ENCODE measurements at regions not wholly inside any gene's neighbourhood (a gene's known extent, or its start where the extent isn't known, plus 50 kb on each side); places are given as distances from the start of the nearest gene placed in this dataset.

- no peak for DNase-seq
Observed at GRCh38 chr13:99125326-99125915, 75.2 kb upstream of the UBAC2 start.

- DNase-seq = no peak
Observed at GRCh38 chr13:99126821-99127220, 73.8 kb upstream of the UBAC2 start.

GRCh38 chr13:99129050-99129449 is 71.6 kb upstream of the UBAC2 start:
- DNase-seq = no peak

GRCh38 chr13:99129951-99130350 is 70.7 kb upstream of the UBAC2 start:
- no peak for DNase-seq

GRCh38 chr13:99131410-99131809 is 69.2 kb upstream of the UBAC2 start:
- DNase-seq = no peak

GRCh38 chr13:99132295-99132835 is 68.3 kb upstream of the UBAC2 start:
- no peak for DNase-seq

- no peak for DNase-seq
Observed at GRCh38 chr13:99133230-99133629, 67.4 kb upstream of the UBAC2 start.

GRCh38 chr13:99133848-99134247 is 66.8 kb upstream of the UBAC2 start:
- DNase-seq = no peak

GRCh38 chr13:99135591-99135990 is 65.1 kb upstream of the UBAC2 start:
- no peak for DNase-seq

GRCh38 chr13:99136427-99136954 is 64.2 kb upstream of the UBAC2 start:
- DNase-seq = no peak

- DNase-seq = no peak
Observed at GRCh38 chr13:99140831-99141230, 59.8 kb upstream of the UBAC2 start.

- no peak for DNase-seq
Observed at GRCh38 chr13:99143904-99144303, 56.8 kb upstream of the UBAC2 start.

GRCh38 chr13:99144306-99144705 is 56.3 kb upstream of the UBAC2 start:
- no peak for DNase-seq

GRCh38 chr13:99145461-99145860 is 55.2 kb upstream of the UBAC2 start:
- DNase-seq = no peak

GRCh38 chr13:99150575-99151361 is 49.9 kb upstream of the UBAC2 start:
- DNase-seq = no peak
